GM23248 (cell line): ENCODE measurements at regions not wholly inside any gene's neighbourhood (a gene's known extent, or its start where the extent isn't known, plus 50 kb on each side); places are given as distances from the start of the nearest gene placed in this dataset.

Experiments
- DNase-seq: peaks from one replicate; pipeline ENCODE4 v3.0.0-alpha.2; 2015
- H2AFZ ChIP-seq: fragments of 200-600 bp; sonication (generic); 2 replicates; pipeline ENCODE4 v1.6.1; 2016; ENCODE audit warnings: antibody characterized with exemption
- H3F3A ChIP-seq: fragments of 200-600 bp; sonication (generic); 2 replicates; pipeline ENCODE4 v1.6.1; 2016; ENCODE audit warnings: mild to moderate bottlenecking, antibody characterized with exemption, mixed run types; ENCODE audit not compliant: insufficient read depth
- H3K27ac ChIP-seq: fragments of 200-600 bp; sonication (generic); 2 replicates; pipeline ENCODE4 v1.5.1; 2016; ENCODE audit warnings: mild to moderate bottlenecking
- H3K27me3 ChIP-seq: fragments of 200-600 bp; sonication (generic); replicated peaks from 2 replicates; pipeline ENCODE4 v1.6.1; 2016; ENCODE audit warnings: mild to moderate bottlenecking; ENCODE audit not compliant: insufficient read depth
- H3K36me3 ChIP-seq: fragments of 200-600 bp; sonication (generic); 2 replicates; pipeline ENCODE4 v1.6.1; 2016; ENCODE audit warnings: low read depth, mild to moderate bottlenecking
- H3K4me1 ChIP-seq: fragments of 200-600 bp; sonication (generic); 2 replicates; pipeline ENCODE4 v1.6.1; 2016; ENCODE audit warnings: mild to moderate bottlenecking; ENCODE audit not compliant: insufficient read depth
- H3K4me2 ChIP-seq: fragments of 200-600 bp; sonication (generic); one replicate; pipeline ENCODE4 v1.6.1; 2016; ENCODE audit warnings: mild to moderate bottlenecking; ENCODE audit not compliant: unreplicated experiment
- H3K4me3 ChIP-seq: fragments of 200-600 bp; sonication (generic); 2 replicates; pipeline ENCODE4 v1.5.1; 2016; ENCODE audit warnings: mild to moderate bottlenecking
- H3K79me2 ChIP-seq: fragments of 200-600 bp; sonication (generic); 2 replicates; pipeline ENCODE4 v1.6.1; 2016; ENCODE audit warnings: mild to moderate bottlenecking; ENCODE audit not compliant: insufficient read depth
- H3K9ac ChIP-seq: fragments of 200-600 bp; sonication (generic); 2 replicates; pipeline ENCODE4 v1.6.1; 2016; ENCODE audit warnings: mild to moderate bottlenecking
- H3K9me2 ChIP-seq: fragments of 200-600 bp; sonication (generic); 2 replicates; pipeline ENCODE4 v1.6.1; 2016; ENCODE audit warnings: mixed run types, mild to moderate bottlenecking, moderate library complexity; ENCODE audit not compliant: insufficient read depth
- H3K9me3 ChIP-seq: fragments of 200-600 bp; sonication (generic); one replicate; pipeline ENCODE4 v1.6.1; 2017; ENCODE audit warnings: low read depth
- H4K20me1 ChIP-seq: fragments of 200-600 bp; sonication (generic); 2 replicates; pipeline ENCODE4 v1.6.0; 2016; ENCODE audit not compliant: insufficient read depth
- EZH2 ChIP-seq: fragments of 200-600 bp; sonication (generic); IDR thresholded peaks from 2 replicates; pipeline ENCODE4 v1.6.1; 2018; ENCODE audit warnings: antibody characterized with exemption, mild to moderate bottlenecking; ENCODE audit not compliant: insufficient read depth, poor library complexity, severe bottlenecking
- EZH2phosphoT487 ChIP-seq: fragments of 200-600 bp; sonication (generic); IDR thresholded peaks from 2 replicates; pipeline ENCODE4 v1.6.1; 2018; ENCODE audit warnings: antibody characterized with exemption, moderate library complexity, mild to moderate bottlenecking, low read depth; ENCODE audit not compliant: insufficient read depth
- WGBS, 2 experiments: methylation state at CpG; one replicate each; pipeline ENCODE4 v1.1.6; 2015 to 2017; ENCODE audit warnings: low lambda C conversion rate in 2 of 2, low coverage in 1 of 2; ENCODE audit errors: missing lambda C conversion rate in 2 of 2; 5-methylcytosine and 5-hydroxymethylcytosine counted together
- in situ Hi-C: fragments of 300-500 bp; cut with MboI; formaldehyde crosslinking; loops from 2 replicates; pipeline ENCODE4 v1.15.0; 2020

DNA sequence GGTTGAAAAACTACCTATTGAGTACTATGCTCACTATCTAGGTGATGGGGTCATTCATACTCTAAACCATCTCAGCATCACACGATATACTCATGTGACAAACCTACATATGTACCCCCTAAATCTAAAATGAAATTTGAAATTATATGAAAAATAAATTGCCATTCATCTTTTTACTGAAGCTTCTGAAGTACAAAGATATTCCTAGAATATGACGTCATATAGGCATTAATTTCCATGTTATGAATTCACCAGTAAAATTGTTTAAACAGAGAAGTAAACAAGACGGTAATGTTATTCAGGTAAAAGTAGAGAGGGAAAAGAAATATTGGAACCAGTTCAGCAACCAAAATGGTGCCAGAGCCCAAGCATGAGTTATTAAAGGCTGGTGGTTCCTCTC lies 173.0 kb downstream of the MRPS30 start:
- H3K4me1 ChIP-seq, result no peaks in the 10 kb centered on the region
- in situ Hi-C loops, result no loop called here
- 24 to 36% methylated on average over 3 of the region's 3 CpGs for WGBS, 2 experiments

DNA sequence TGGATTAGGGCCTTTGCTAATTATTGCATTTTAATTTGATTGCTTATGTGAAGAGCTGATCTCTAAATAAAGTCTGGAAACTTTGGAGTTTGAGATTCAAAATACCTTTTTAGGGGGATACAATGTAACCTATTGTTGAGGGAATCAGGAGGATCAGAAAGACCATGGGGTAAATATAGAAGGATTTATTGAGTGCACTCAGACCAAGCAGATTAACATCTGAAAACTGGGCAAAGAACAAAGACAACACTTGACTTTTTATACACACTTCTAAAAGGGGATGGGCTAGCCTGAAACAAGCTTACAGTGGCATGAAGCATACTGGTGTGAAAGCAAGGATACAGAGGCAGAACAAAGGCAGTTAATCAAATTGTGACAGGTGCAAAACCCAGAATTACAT lies 174.3 kb downstream of the MRPS30 start:
- Histone ChIP-seq H3K79me2 (no peaks in the 10 kb centered on the region), H4K20me1 (no peaks in the 10 kb centered on the region), H3K4me2 (no peak overlapping the region), H3K27ac (no peak overlapping the region), H3K4me1 (no peaks in the 10 kb centered on the region), H3K36me3 (no peaks in the 10 kb centered on the region), H3K9me2 (no peaks in the 10 kb centered on the region; the same call in 1 of the 2 replicates), H3F3A (no peaks in the 10 kb centered on the region), H2AFZ (no peak overlapping the region), H3K4me3 (no peak overlapping the region), H3K9ac (no peak overlapping the region), H3K9me3 (no peaks in the 10 kb centered on the region), H3K27me3 (no peaks in the 10 kb centered on the region)
- TF ChIP-seq EZH2phosphoT487 (no peak), EZH2 (no peak)
- DNase-seq, result no peak
- in situ Hi-C loops, result no loop called here

More for the DNA sequence above, 173.0 kb downstream of the MRPS30 start:
- H3K9me2 ChIP-seq, result no peaks in the 10 kb centered on the region; the same call in 1 of the 2 replicates
- H3K9ac ChIP-seq, result no peak overlapping the region
- no peak for DNase-seq
- H2AFZ ChIP-seq, result no peak overlapping the region
- no peak for TF ChIP-seq EZH2
- no peak for TF ChIP-seq EZH2phosphoT487
- H4K20me1 ChIP-seq, result no peaks in the 10 kb centered on the region
- H3K27ac ChIP-seq, result no peak overlapping the region
- H3K79me2 ChIP-seq, result no peaks in the 10 kb centered on the region
- H3K36me3 ChIP-seq, result no peaks in the 10 kb centered on the region
- H3K9me3 ChIP-seq, result no peaks in the 10 kb centered on the region
- no peaks in the 10 kb centered on the region for H3F3A ChIP-seq
- no peak overlapping the region for H3K4me2 ChIP-seq
- H3K4me3 ChIP-seq, result no peak overlapping the region
- H3K27me3 ChIP-seq, result no peaks in the 10 kb centered on the region

DNA sequence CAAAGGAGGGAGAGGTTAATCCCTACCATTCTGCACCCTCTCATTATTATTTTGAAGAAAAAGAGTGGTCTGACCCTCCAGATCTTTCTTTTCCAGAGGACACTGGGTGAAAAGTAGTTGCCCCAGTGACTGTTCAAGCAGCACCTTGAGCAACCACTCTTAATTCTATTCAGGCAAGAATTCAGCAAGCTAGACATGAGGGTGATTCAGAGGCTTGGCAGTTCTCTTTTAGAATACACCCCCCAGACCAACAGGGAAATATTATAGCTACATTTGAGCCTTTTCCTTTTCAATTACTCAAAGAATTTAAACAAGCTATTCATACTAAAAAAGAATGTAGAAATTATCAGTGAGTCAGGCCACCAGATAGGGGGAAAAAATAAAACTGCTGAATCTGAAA lies 178.3 kb downstream of the MRPS30 start:
- Histone ChIP-seq H4K20me1 (no peaks in the 10 kb centered on the region), H3K79me2 (no peaks in the 10 kb centered on the region), H3K9ac (no peak overlapping the region), H3K27me3 (no peaks in the 10 kb centered on the region), H2AFZ (no peak overlapping the region), H3K27ac (no peak overlapping the region), H3K4me2 (no peak overlapping the region), H3K4me1 (no peaks in the 10 kb centered on the region), H3F3A (no peaks in the 10 kb centered on the region), H3K36me3 (no peaks in the 10 kb centered on the region), H3K9me3 (no peaks in the 10 kb centered on the region), H3K4me3 (no peak overlapping the region), H3K9me2 (no peaks in the 10 kb centered on the region)
- no peak for TF ChIP-seq EZH2
- no peak for TF ChIP-seq EZH2phosphoT487
- in situ Hi-C loops, result no loop called here
- DNase-seq, result peak; percentile 1

DNA sequence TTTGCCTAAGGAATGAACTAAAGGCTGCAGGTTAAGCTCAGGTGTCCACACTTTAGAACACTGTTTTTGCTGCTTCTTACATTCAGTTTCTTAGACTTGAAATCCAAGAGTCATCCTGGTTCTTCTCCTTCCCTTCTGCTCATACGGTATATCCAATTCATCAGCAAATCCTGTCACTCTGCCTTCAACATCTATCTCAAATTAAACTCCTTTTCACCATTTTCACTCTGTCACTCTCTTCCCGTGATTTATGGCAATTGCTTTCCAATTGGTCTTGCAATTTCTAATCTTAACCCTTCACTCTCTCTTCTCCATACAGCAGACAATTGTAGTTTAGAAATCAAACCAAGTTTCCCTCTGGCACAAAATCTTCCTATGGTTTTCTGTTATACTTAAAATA lies 182.9 kb downstream of the MRPS30 start:
- TF ChIP-seq EZH2phosphoT487 (no peak), EZH2 (no peak)
- Histone ChIP-seq H3K79me2 (no peaks in the 10 kb centered on the region), H4K20me1 (no peaks in the 10 kb centered on the region), H3K27me3 (no peaks in the 10 kb centered on the region), H3F3A (no peaks in the 10 kb centered on the region), H2AFZ (no peak overlapping the region), H3K4me2 (no peak overlapping the region), H3K9ac (no peak overlapping the region), H3K9me3 (no peaks in the 10 kb centered on the region), H3K4me3 (no peak overlapping the region), H3K4me1 (no peaks in the 10 kb centered on the region), H3K36me3 (no peaks in the 10 kb centered on the region), H3K9me2 (no peaks in the 10 kb centered on the region), H3K27ac (no peak overlapping the region)
- no peak for DNase-seq
- in situ Hi-C loops, result no loop called here
- WGBS, 2 experiments, result 23 to 33% methylated on average over 2 of the region's 2 CpGs

DNA sequence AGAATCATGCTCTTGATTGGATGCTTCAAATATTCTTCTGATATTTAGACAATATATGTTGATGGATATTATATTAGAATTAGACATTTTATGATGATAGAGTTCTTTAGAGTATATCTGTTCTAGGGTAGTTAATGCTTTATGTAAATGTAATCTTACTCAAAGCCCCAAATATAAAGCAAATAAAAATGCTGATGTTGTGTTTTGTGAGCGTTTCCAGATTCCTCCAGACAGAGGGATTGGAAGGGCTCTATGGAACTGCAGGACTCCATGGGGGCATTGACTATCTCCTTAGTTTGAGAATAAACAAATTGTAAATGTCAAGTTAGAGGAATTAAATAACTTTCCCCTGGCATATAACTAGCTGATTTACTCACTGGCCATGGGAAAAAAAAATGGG lies 184.5 kb downstream of the MRPS30 start:
- H3K9me2 ChIP-seq, result no peaks in the 10 kb centered on the region
- H4K20me1 ChIP-seq, result no peaks in the 10 kb centered on the region
- no peaks in the 10 kb centered on the region for H3K9me3 ChIP-seq
- no peak overlapping the region for H3K4me3 ChIP-seq
- no peaks in the 10 kb centered on the region for H3K79me2 ChIP-seq
- H2AFZ ChIP-seq, result no peak overlapping the region
- no peak overlapping the region for H3K9ac ChIP-seq
- TF ChIP-seq EZH2 (no peak), EZH2phosphoT487 (no peak)
- in situ Hi-C loops, result no loop called here
- no peaks in the 10 kb centered on the region for H3K4me1 ChIP-seq
- no peak overlapping the region for H3K27ac ChIP-seq
- 5 to 20% methylated on average over 1 of the region's 1 CpG for WGBS, 2 experiments
- no peaks in the 10 kb centered on the region for H3F3A ChIP-seq
- DNase-seq, result no peak
- no peaks in the 10 kb centered on the region for H3K36me3 ChIP-seq
- H3K27me3 ChIP-seq, result no peaks in the 10 kb centered on the region
- no peak overlapping the region for H3K4me2 ChIP-seq
